Mesothelial cell of epicardium (in vitro differentiated cells): ENCODE measurements at regions not wholly inside any gene's neighbourhood (a gene's known extent, or its start where the extent isn't known, plus 50 kb on each side); places are given as distances from the start of the nearest gene placed in this dataset.

ENCODE experiments used
- DNase-seq, 2 experiments: peaks; one replicate each; pipeline ENCODE4 v3.0.0; 2021; ENCODE audit warnings: low spot score in 2 of 2; ENCODE audit not compliant: unreplicated experiment in 2 of 2
- H3K27ac Mint-ChIP-seq: 2 replicates; pipeline ENCODE4 v1.8.0; 2021; ENCODE audit warnings: mixed read lengths
- H3K27me3 Mint-ChIP-seq: 2 replicates; pipeline ENCODE4 v1.8.0; 2021; ENCODE audit warnings: low read depth, mixed read lengths
- H3K36me3 Mint-ChIP-seq: 2 replicates; pipeline ENCODE4 v1.8.0; 2021; ENCODE audit warnings: mixed read lengths
- H3K4me1 Mint-ChIP-seq: 2 replicates; pipeline ENCODE4 v1.8.0; 2021; ENCODE audit warnings: mixed read lengths
- H3K4me3 Mint-ChIP-seq: 2 replicates; pipeline ENCODE4 v1.8.0; 2021; ENCODE audit warnings: mild to moderate bottlenecking, moderate library complexity, mixed read lengths
- H3K9me3 Mint-ChIP-seq: 2 replicates; pipeline ENCODE4 v1.8.0; 2021; ENCODE audit warnings: mixed read lengths
- CTCF ChIP-seq: fragments of 200-600 bp; sonication (generic); IDR thresholded peaks from one replicate; pipeline ENCODE4 v1.5.0; 2021; ENCODE audit warnings: antibody characterized with exemption; ENCODE audit not compliant: unreplicated experiment

GRCh38 chr1:187167555-187167954, 338.8 kb downstream of the PLA2G4A start:
- Mint-ChIP-seq H3K27ac (no peak overlapping the region), H3K27me3 (no peaks in the 10 kb centered on the region), H3K36me3 (no peaks in the 10 kb centered on the region)

GRCh38 chr1:187168297-187168696, 339.5 kb downstream of the PLA2G4A start:
- Mint-ChIP-seq H3K4me1 (no peaks in the 10 kb centered on the region), H3K27me3 (no peaks in the 10 kb centered on the region), H3K4me3 (no peak overlapping the region), H3K9me3 (peaks cover 23% of the 10 kb centered on the region), H3K27ac (no peak overlapping the region), H3K36me3 (no peaks in the 10 kb centered on the region)
- DNase-seq, result no peak
- no peak for TF ChIP-seq CTCF

More at GRCh38 chr1:187167555-187167954, 338.8 kb downstream of the PLA2G4A start:
- H3K4me1 Mint-ChIP-seq, result no peaks in the 10 kb centered on the region
- no peak for TF ChIP-seq CTCF
- no peak for DNase-seq
- peaks cover 27% of the 10 kb centered on the region for H3K9me3 Mint-ChIP-seq
- no peak overlapping the region for H3K4me3 Mint-ChIP-seq

GRCh38 chr1:187185389-187185788, 356.6 kb downstream of the PLA2G4A start:
- H3K9me3 Mint-ChIP-seq, result peaks cover 49% of the 10 kb centered on the region
- TF ChIP-seq CTCF, result no peak
- H3K27ac Mint-ChIP-seq, result no peak overlapping the region
- no peaks in the 10 kb centered on the region for H3K27me3 Mint-ChIP-seq
- no peak overlapping the region for H3K4me3 Mint-ChIP-seq
- H3K4me1 Mint-ChIP-seq, result peaks cover 14% of the 10 kb centered on the region
- DNase-seq, result no peak
- peaks cover 8% of the 10 kb centered on the region for H3K36me3 Mint-ChIP-seq

GRCh38 chr1:187197685-187198084, 368.9 kb downstream of the PLA2G4A start:
- H3K27me3 Mint-ChIP-seq, result no peaks in the 10 kb centered on the region
- peaks cover 16% of the 10 kb centered on the region for H3K9me3 Mint-ChIP-seq
- H3K36me3 Mint-ChIP-seq, result peaks cover 5% of the 10 kb centered on the region
- no peaks in the 10 kb centered on the region for H3K4me1 Mint-ChIP-seq
- H3K4me3 Mint-ChIP-seq, result no peak overlapping the region
- H3K27ac Mint-ChIP-seq, result no peak overlapping the region
- DNase-seq, result no peak
- TF ChIP-seq CTCF, result no peak

GRCh38 chr1:187203257-187203656, 374.5 kb downstream of the PLA2G4A start:
- H3K4me3 Mint-ChIP-seq, result no peak overlapping the region
- TF ChIP-seq CTCF, result no peak
- no peaks in the 10 kb centered on the region for H3K4me1 Mint-ChIP-seq
- H3K27me3 Mint-ChIP-seq, result no peaks in the 10 kb centered on the region
- DNase-seq, result no peak
- H3K9me3 Mint-ChIP-seq, result peaks cover 5% of the 10 kb centered on the region
- no peaks in the 10 kb centered on the region for H3K36me3 Mint-ChIP-seq
- H3K27ac Mint-ChIP-seq, result no peak overlapping the region

GRCh38 chr1:187212377-187212776, 383.6 kb downstream of the PLA2G4A start:
- Mint-ChIP-seq H3K4me3 (no peak overlapping the region), H3K9me3 (peaks cover 16% of the 10 kb centered on the region), H3K27ac (no peak overlapping the region), H3K36me3 (no peaks in the 10 kb centered on the region), H3K27me3 (no peaks in the 10 kb centered on the region), H3K4me1 (no peaks in the 10 kb centered on the region)
- no peak for DNase-seq
- no peak for TF ChIP-seq CTCF
